OCI-LY1 (cell line): ENCODE measurements at regions not wholly inside any gene's neighbourhood (a gene's known extent, or its start where the extent isn't known, plus 50 kb on each side); places are given as distances from the start of the nearest gene placed in this dataset.
A peak's percentile ranks its signal among the peaks of the same experiment; 100 is the strongest.

ENCODE experiments used
- H2AFZ ChIP-seq: fragments of 200-600 bp; sonication (generic), shearing (Covaris generic); 2 replicates; pipeline ENCODE4 v1.6.0; 2014; ENCODE audit warnings: antibody characterized with exemption, mild to moderate bottlenecking, low read length
- H3F3A ChIP-seq: fragments of 200-600 bp; sonication (generic), shearing (Covaris generic); 2 replicates; pipeline ENCODE4 v1.6.0; 2014; ENCODE audit warnings: mild to moderate bottlenecking, antibody characterized with exemption, low read length, moderate library complexity; ENCODE audit not compliant: insufficient read depth
- H3K27ac ChIP-seq: fragments of 200-600 bp; sonication (generic); 2 replicates; pipeline ENCODE4 v1.5.1; 2014; ENCODE audit warnings: low read length, mixed run types, mild to moderate bottlenecking, low read depth; ENCODE audit not compliant: poor library complexity, severe bottlenecking
- H3K27me3 ChIP-seq: fragments of 200-600 bp; sonication (generic); 2 replicates; pipeline ENCODE4 v1.6.0; 2014; ENCODE audit warnings: antibody characterized with exemption, mild to moderate bottlenecking, low read length, moderate library complexity; ENCODE audit not compliant: insufficient read depth
- H3K36me3 ChIP-seq: fragments of 200-600 bp; sonication (generic); 2 replicates; pipeline ENCODE4 v1.6.1; 2014; ENCODE audit warnings: mild to moderate bottlenecking, antibody characterized with exemption, low read length, moderate library complexity, mixed read lengths; ENCODE audit not compliant: insufficient read depth
- H3K4me1 ChIP-seq: fragments of 200-600 bp; sonication (generic); 2 replicates; pipeline ENCODE4 v1.5.1; 2014; ENCODE audit warnings: mild to moderate bottlenecking, low read length, moderate library complexity; ENCODE audit not compliant: insufficient read depth, severe bottlenecking
- H3K4me2 ChIP-seq: fragments of 200-600 bp; sonication (generic), shearing (Covaris generic); 2 replicates; pipeline ENCODE4 v1.6.1; 2014; ENCODE audit warnings: low read length
- H3K4me3 ChIP-seq: fragments of 200-600 bp; sonication (generic); 2 replicates; pipeline ENCODE4 v1.5.1; 2014; ENCODE audit warnings: low read length, low read depth, mild to moderate bottlenecking, mixed read lengths; ENCODE audit not compliant: poor library complexity, severe bottlenecking
- H3K79me2 ChIP-seq: fragments of 200-600 bp; shearing (Covaris generic); 2 replicates; pipeline ENCODE4 v1.6.1; 2016; ENCODE audit warnings: mixed run types, low read length, mixed read lengths; ENCODE audit not compliant: insufficient read depth
- H3K9ac ChIP-seq: fragments of 200-600 bp; sonication (generic), shearing (Covaris generic); 2 replicates; pipeline ENCODE4 v1.6.1; 2014; ENCODE audit warnings: mild to moderate bottlenecking, low read length, mixed read lengths
- H3K9me2 ChIP-seq: fragments of 200-600 bp; sonication (generic), shearing (Covaris generic); 2 replicates; pipeline ENCODE4 v1.6.1; 2014; ENCODE audit warnings: low read depth, mild to moderate bottlenecking, low read length, mixed read lengths
- H3K9me3 ChIP-seq: fragments of 200-600 bp; shearing (Covaris generic); 2 replicates; pipeline ENCODE4 v1.6.1; 2014; ENCODE audit warnings: low read length, mixed read lengths
- H4K20me1 ChIP-seq: fragments of 200-600 bp; sonication (generic), shearing (Covaris generic); 2 replicates; pipeline ENCODE4 v1.6.0; 2016; ENCODE audit warnings: mild to moderate bottlenecking, low read length; ENCODE audit not compliant: insufficient read depth
- CTCF ChIP-seq: fragments of 200-600 bp; sonication (generic), shearing (Covaris generic); IDR thresholded peaks from 2 replicates; pipeline ENCODE4 v1.5.1; 2017; ENCODE audit warnings: mild to moderate bottlenecking, antibody characterized with exemption, low read length, moderate library complexity, mixed read lengths
- EZH2 ChIP-seq: fragments of 200-600 bp; sonication (generic), shearing (Covaris generic); IDR thresholded peaks from 2 replicates; pipeline ENCODE4 v1.8.0; 2017; ENCODE audit warnings: borderline replicate concordance, mixed run types, mild to moderate bottlenecking, antibody characterized with exemption, low read length, moderate library complexity, mixed read lengths

- Histone ChIP-seq H3K4me2 (no peak overlapping the region), H3K4me1 (peaks cover 13% of the 10 kb centered on the region), H2AFZ (no peak overlapping the region), H3F3A (no peaks in the 10 kb centered on the region), H3K36me3 (no peaks in the 10 kb centered on the region), H3K27me3 (no peaks in the 10 kb centered on the region), H4K20me1 (no peaks in the 10 kb centered on the region), H3K79me2 (no peaks in the 10 kb centered on the region), H3K4me3 (no peak overlapping the region), H3K27ac (peak overlapping the region; percentile 39), H3K9ac (no peak overlapping the region), H3K9me2 (no peaks in the 10 kb centered on the region), H3K9me3 (no peaks in the 10 kb centered on the region)
- TF ChIP-seq CTCF (no peak), EZH2 (no peak)
Observed at GRCh38 chrX:121558886-121559285, 511.5 kb downstream of the GLUD2 start.

GRCh38 chrX:121562616-121563015 lies 515.2 kb downstream of the GLUD2 start:
- H3K79me2 ChIP-seq: no peaks in the 10 kb centered on the region
- H3K4me3 ChIP-seq: no peak overlapping the region
- H3K9ac ChIP-seq: no peak overlapping the region
- H3K4me2 ChIP-seq: no peak overlapping the region
- peaks cover 13% of the 10 kb centered on the region for H3K4me1 ChIP-seq
- H3K27me3 ChIP-seq: no peaks in the 10 kb centered on the region
- no peaks in the 10 kb centered on the region for H3F3A ChIP-seq
- H3K27ac ChIP-seq: no peak overlapping the region
- H3K9me3 ChIP-seq: no peaks in the 10 kb centered on the region
- H4K20me1 ChIP-seq: no peaks in the 10 kb centered on the region
- H3K36me3 ChIP-seq: 0 out of 2 replicates have a peak, but pooled peaks cover 4% of the 10 kb centered on the region
- no peaks in the 10 kb centered on the region for H3K9me2 ChIP-seq
- TF ChIP-seq EZH2 (no peak), CTCF (no peak)
- no peak overlapping the region for H2AFZ ChIP-seq

- Histone ChIP-seq H3K4me1 (peaks cover 26% of the 10 kb centered on the region), H3K4me2 (no peak overlapping the region), H3K79me2 (no peaks in the 10 kb centered on the region), H3K27ac (peak overlapping the region; percentile 47), H3K36me3 (0 out of 2 replicates have a peak, but pooled peaks cover 4% of the 10 kb centered on the region), H4K20me1 (no peaks in the 10 kb centered on the region), H3K4me3 (no peak overlapping the region), H3F3A (no peaks in the 10 kb centered on the region), H3K9me2 (no peaks in the 10 kb centered on the region), H3K9ac (no peak overlapping the region), H3K27me3 (no peaks in the 10 kb centered on the region), H3K9me3 (no peaks in the 10 kb centered on the region), H2AFZ (no peak overlapping the region)
- no peak for TF ChIP-seq CTCF
- TF ChIP-seq EZH2: no peak
Observed at GRCh38 chrX:121569609-121570008, 522.2 kb downstream of the GLUD2 start.
